ENCODE measurements at regions not wholly inside any gene's neighbourhood (a gene's known extent, or its start where the extent isn't known, plus 50 kb on each side); places are given as distances from the start of the nearest gene placed in this dataset.
"Not testable (repeated sequence)": the region's sequence is repeated elsewhere in the genome, so short reads cannot be mapped to it uniquely, and the experiment has no call there.

DNA sequence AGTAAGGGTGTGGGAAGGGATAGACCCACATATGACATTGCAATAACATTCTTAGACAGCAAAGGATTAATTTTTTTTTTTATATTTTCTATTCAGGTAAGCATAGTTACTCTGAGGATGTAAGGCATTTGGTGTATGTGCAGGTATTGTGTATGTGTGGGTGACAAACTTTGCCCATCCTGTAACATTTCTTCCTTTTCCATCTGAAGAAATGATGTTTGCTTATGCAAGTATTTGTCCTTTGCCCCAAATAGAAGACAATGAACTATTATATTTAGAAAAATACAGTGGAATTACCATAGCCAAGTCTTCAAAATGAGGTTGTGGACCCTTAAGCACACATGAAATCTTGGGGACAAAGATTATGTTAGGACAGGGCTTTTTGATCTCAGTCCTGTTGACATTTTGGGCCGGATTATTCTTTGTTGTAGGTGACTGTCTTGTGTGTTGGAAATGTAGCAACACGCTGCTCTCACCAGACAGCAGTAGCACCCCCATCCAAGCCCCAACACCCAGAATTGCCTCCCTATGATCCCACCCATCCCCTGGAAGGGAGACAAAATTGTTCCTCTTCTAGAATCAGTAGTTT is 1244.7 kb downstream of the STIM2 start:
- TF ChIP-seq, protein P1, sequence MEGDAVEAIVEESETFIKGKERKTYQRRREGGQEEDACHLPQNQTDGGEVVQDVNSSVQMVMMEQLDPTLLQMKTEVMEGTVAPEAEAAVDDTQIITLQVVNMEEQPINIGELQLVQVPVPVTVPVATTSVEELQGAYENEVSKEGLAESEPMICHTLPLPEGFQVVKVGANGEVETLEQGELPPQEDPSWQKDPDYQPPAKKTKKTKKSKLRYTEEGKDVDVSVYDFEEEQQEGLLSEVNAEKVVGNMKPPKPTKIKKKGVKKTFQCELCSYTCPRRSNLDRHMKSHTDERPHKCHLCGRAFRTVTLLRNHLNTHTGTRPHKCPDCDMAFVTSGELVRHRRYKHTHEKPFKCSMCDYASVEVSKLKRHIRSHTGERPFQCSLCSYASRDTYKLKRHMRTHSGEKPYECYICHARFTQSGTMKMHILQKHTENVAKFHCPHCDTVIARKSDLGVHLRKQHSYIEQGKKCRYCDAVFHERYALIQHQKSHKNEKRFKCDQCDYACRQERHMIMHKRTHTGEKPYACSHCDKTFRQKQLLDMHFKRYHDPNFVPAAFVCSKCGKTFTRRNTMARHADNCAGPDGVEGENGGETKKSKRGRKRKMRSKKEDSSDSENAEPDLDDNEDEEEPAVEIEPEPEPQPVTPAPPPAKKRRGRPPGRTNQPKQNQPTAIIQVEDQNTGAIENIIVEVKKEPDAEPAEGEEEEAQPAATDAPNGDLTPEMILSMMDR (IDR thresholded peaks at IDR 0.05), result no peak
- Histone ChIP-seq H3K4me3 (no peak overlapping the region), H3K9me3 (no peaks in the 10 kb centered on the region), H3K27ac (no peak overlapping the region), H3K27me3 (no peaks in the 10 kb centered on the region), H3K36me3 (no peaks in the 10 kb centered on the region), H3K4me1 (no peaks in the 10 kb centered on the region)
- no peak for DNase-seq

DNA sequence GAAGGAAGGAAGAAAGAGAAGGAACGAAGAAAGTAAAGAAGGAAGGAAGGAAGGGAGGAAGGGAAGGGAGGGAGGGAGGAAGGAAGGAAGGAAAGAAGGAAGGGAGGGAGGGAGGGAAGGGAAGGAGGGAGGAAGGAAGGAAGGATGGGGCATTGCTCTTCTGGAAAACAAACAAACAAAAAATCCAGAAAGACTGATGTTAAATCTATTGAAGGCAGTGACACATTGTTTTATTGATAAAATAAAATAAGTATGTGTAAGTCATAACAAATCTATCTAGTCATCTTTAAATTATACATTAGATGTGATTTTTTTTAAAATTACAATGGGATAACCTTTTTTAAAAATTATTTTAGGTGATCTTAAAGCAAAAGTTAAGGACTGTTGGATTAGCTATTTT is 1245.5 kb downstream of the STIM2 start:
- H3K27ac ChIP-seq, result no peak overlapping the region
- H3K9me3 ChIP-seq, result no peaks in the 10 kb centered on the region
- no peaks in the 10 kb centered on the region for H3K27me3 ChIP-seq
- no peaks in the 10 kb centered on the region for H3K36me3 ChIP-seq
- H3K4me1 ChIP-seq, result no peaks in the 10 kb centered on the region
- no peak for DNase-seq
- TF ChIP-seq POLR2A (IDR thresholded peaks at IDR 0.05), result no peak
- TF ChIP-seq, protein P1 (IDR thresholded peaks at IDR 0.05), result no peak
- H3K4me3 ChIP-seq, result no peak overlapping the region

DNA sequence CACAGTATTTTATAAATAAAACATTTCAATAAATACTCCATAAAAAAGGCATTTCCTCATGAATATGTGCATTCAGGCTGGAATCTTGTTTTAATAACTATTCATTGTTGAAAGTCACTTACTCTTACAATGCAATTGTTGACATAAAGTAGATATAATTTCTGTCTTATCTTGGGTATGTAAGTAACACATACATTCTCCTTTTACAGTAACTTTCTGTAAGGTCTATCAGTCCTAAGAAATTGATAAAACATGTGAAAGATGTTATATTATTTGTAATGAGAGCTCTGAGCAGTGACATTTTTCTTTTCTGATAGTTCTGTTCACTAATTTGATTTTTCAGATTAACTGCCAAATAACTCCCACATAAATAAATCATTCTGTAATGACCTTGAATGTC is 1249.2 kb downstream of the STIM2 start:
- Histone ChIP-seq H3K9me3 (no peaks in the 10 kb centered on the region), H3K27me3 (no peaks in the 10 kb centered on the region), H3K4me1 (no peaks in the 10 kb centered on the region), H3K4me3 (no peak overlapping the region), H3K36me3 (no peaks in the 10 kb centered on the region), H3K27ac (no peak overlapping the region)
- TF ChIP-seq POLR2A (IDR thresholded peaks at IDR 0.05), result no peak
- TF ChIP-seq, protein P1 (IDR thresholded peaks at IDR 0.05), result no peak
- no peak for DNase-seq

DNA sequence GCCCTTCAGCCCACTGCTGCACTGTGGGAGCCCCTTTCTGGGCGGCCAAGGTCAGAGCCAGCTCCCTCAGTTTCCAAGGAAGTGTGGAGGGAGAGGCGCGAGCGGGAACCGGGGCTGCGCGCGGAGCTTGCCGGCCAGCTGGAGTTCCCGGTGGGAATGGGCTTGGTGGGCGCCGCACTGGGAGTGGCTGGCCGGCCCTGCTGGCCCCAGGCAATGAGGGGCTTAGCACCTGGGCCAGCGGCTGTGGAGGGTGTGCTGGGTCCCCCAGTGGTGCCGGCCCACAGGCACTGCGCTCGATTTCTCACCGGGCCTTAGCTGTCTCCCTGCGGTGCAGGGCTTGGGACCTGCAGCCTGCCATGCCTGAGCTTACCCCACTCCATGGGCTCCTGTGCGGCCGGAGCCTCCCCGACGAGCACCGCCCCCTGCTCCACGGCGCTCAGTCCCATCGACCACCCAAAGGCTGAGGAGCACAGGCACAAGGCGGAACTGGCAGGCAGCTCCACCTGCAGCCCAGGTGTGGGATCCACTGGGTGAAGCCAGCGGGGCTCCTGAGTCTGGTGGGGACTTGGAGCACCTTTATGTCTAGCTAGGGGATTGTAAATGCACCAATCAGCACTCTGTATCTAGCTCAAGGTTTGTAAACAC is 1252.2 kb downstream of the STIM2 start:
- not testable (repeated sequence) for H3K4me3 ChIP-seq, DNase-seq, H3K27me3 ChIP-seq, H3K27ac ChIP-seq, H3K9me3 ChIP-seq, H3K36me3 ChIP-seq, H3K4me1 ChIP-seq

DNA sequence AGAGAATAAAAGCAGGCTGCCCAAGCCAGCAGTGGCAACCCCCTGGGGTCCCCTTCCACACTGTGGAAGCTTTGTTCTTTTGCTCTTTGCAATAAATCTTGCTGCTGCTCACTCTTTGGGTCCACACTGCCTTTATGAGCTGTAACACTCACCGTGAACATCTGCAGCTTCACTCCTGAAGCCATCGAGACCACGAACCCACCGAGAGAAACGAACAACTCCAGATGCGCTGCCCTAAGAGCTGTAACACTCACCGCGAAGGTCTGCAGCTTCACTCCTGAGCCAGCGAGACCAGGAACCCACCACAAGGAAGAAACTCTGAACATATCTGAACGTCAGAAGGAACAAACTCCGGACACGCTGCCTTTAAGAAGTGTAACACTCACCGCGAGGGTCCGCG is 1252.9 kb downstream of the STIM2 start:
- H3K4me1 ChIP-seq, H3K4me3 ChIP-seq, H3K36me3 ChIP-seq, DNase-seq, H3K27ac ChIP-seq, H3K27me3 ChIP-seq, H3K9me3 ChIP-seq: not testable (repeated sequence)

DNA sequence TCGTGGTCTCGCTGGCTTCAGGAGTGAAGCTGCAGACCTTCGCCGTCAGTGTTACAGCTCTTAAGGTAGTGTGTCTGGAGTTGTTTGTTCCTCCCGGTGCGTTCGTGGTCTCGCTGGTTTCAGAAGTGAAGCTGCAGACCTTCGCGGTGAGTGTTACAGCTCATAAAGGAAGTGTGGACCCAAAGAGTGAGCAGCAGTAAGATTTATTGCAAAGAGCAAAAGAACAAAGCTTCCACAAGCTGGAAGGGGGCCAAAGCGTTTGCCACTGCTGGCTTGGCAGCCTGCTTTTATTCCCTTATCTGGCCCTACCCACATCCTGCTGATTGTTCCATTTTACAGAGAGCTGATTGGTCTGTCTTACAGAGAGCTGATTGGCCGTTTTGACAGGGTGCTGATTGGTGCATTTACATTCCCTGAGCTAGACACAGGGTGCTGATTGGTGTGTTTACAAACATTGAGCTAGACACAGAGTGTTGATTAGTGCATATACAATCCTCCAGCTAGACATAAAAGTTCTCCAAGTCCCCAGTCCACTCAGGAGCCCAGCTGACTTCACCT is 1256.0 kb downstream of the STIM2 start:
- not testable (repeated sequence) for H3K27me3 ChIP-seq, H3K4me1 ChIP-seq, H3K9me3 ChIP-seq, H3K4me3 ChIP-seq, H3K27ac ChIP-seq, DNase-seq, H3K36me3 ChIP-seq

DNA sequence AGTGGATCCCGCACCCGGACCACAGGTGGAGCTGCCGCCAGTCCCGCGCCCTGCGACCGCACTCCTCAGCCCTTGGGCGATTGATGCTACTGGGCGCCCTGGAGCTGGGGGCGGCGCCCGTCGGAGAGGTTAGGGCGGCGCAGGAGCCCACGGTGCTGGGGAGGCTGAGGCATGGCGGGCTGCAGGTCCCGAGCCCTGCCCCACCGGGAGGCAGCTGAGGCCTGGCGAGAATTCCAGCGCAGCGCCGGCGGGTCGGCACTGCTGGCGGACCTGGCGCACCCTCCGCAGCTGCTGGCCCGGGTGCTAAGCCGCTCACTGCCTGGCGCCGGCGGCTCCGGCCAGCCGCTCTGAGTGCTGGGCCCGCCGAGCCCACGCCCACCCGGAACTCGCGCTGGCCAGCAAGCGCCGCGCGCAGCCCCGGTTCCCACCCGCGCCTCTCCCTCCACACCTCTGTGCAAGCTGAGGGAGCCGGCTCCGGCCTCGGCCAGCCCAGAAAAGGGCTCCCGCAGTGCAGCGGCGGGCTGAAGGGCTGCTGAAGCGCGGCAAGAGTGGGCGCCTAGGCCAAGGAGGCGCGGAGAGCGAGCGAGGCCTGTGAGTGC is 1256.5 kb downstream of the STIM2 start:
- Histone ChIP-seq H3K4me3 (no peak overlapping the region), H3K36me3 (no peaks in the 10 kb centered on the region), H3K27me3 (no peaks in the 10 kb centered on the region), H3K4me1 (no peaks in the 10 kb centered on the region), H3K27ac (no peak overlapping the region), H3K9me3 (peaks cover 0 to 3% (median 0%) of the 10 kb centered on the region in 4 donors)
- no peak for DNase-seq
- TF ChIP-seq, protein P1 (IDR thresholded peaks at IDR 0.05), result no peak
- no peak for TF ChIP-seq POLR2A (IDR thresholded peaks at IDR 0.05)
